NCI-H2029 treated with DMSO at 0.1 percent for 48 hours (cell line): ENCODE measurements at regions not wholly inside any gene's neighbourhood (a gene's known extent, or its start where the extent isn't known, plus 50 kb on each side); places are given as distances from the start of the nearest gene placed in this dataset.

Source experiments
- DNase-seq: peaks from one replicate; lab custom pipeline; 2025; lab: John Stamatoyannopoulos, UW

GRCh38 chr9:16025627-16026026 is 472.8 kb downstream of the CCDC171 start:
- DNase-seq = no peak

- no peak for DNase-seq
Measured at GRCh38 chr9:16026886-16027285, 474.0 kb downstream of the CCDC171 start.

GRCh38 chr9:16028548-16028947 is 475.7 kb downstream of the CCDC171 start:
- no peak for DNase-seq

- DNase-seq = no peak
Measured at GRCh38 chr9:16029046-16029615, 476.3 kb downstream of the CCDC171 start.

GRCh38 chr9:16029796-16030363 is 477.0 kb downstream of the CCDC171 start:
- no peak for DNase-seq

- DNase-seq = no peak
Measured at GRCh38 chr9:16030528-16031185, 477.8 kb downstream of the CCDC171 start.

GRCh38 chr9:16031486-16031885 is 478.6 kb downstream of the CCDC171 start:
- no peak for DNase-seq

- no peak for DNase-seq
Measured at GRCh38 chr9:16031971-16032370, 479.1 kb downstream of the CCDC171 start.

- no peak for DNase-seq
Measured at GRCh38 chr9:16032799-16033198, 480.0 kb downstream of the CCDC171 start.

- DNase-seq = no peak
Measured at GRCh38 chr9:16033253-16033652, 480.4 kb downstream of the CCDC171 start.

- no peak for DNase-seq
Measured at GRCh38 chr9:16033921-16034691, 481.3 kb downstream of the CCDC171 start.

GRCh38 chr9:16039218-16039987 is 486.6 kb downstream of the CCDC171 start:
- DNase-seq = no peak

- no peak for DNase-seq
Measured at GRCh38 chr9:16039988-16040761, 487.3 kb downstream of the CCDC171 start.

- DNase-seq = no peak
Measured at GRCh38 chr9:16043756-16044578, 491.1 kb downstream of the CCDC171 start.

GRCh38 chr9:16044579-16044881 is 491.7 kb downstream of the CCDC171 start:
- DNase-seq = no peak

- DNase-seq = no peak
Measured at GRCh38 chr9:16045651-16046280, 492.9 kb downstream of the CCDC171 start.

- no peak for DNase-seq
Measured at GRCh38 chr9:16046713-16047112, 493.9 kb downstream of the CCDC171 start.

GRCh38 chr9:16048129-16048528 is 495.3 kb downstream of the CCDC171 start:
- DNase-seq = no peak

- DNase-seq = no peak
Measured at GRCh38 chr9:16052146-16052545, 499.3 kb downstream of the CCDC171 start.
